GM21529 (cell line): ENCODE measurements at regions not wholly inside any gene's neighbourhood (a gene's known extent, or its start where the extent isn't known, plus 50 kb on each side); places are given as distances from the start of the nearest gene placed in this dataset.
"Not testable (repeated sequence)": the region's sequence is repeated elsewhere in the genome, so short reads cannot be mapped to it uniquely, and the experiment has no call there.

Experiments
- ATAC-seq: cut with Tn5 transposase; IDR thresholded peaks from one replicate; pipeline ENCODE4 v1.9.1; 2021; ENCODE audit not compliant: unreplicated experiment

DNA sequence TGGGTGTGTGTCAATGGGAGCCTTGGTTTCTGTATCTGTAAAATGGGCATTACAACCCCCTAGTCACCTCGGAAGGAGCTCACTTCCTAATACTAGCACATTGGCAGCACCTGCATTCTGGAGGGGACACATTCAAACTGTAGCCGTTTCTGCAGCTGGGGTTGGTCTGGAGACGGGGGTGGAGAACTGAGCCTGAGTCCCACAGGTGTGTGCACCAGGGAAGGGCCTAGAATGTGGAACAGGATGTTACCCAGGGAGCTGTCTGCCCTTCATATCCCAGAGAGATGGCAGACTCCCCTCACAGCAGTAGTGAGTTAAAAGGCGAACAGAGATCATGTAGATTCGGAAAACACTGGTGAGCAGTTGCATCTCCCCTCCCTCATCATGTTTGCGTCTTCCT is 272.8 kb upstream of the ZNF32 start:
- ATAC-seq = no peak

DNA sequence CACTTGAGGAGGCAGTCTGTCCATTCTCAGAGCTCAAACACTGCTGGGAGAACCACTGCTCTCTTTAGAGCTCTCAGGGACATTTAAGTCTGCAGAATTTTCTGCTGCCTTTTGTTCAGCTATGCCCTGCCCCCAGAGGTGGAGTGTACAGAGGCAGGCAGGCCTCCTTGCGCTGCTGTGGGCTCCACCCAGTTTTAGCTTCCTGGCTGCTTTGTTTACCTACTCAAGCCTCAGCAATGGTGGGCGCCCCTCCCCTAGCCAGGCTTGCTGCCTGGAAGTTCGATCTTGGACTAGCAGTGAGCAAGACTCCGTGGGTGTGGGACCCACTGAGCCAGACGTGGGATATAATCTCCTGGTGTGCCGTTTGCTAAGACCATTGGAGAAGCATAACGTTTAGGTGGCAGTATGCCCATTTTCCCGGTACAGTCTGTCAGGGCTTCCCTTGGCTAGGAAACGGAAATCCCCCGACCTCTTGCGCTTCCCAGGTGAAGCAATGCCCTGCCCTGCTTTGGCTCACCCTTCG is 271.6 kb upstream of the ZNF32 start:
- not testable (repeated sequence) for ATAC-seq

DNA sequence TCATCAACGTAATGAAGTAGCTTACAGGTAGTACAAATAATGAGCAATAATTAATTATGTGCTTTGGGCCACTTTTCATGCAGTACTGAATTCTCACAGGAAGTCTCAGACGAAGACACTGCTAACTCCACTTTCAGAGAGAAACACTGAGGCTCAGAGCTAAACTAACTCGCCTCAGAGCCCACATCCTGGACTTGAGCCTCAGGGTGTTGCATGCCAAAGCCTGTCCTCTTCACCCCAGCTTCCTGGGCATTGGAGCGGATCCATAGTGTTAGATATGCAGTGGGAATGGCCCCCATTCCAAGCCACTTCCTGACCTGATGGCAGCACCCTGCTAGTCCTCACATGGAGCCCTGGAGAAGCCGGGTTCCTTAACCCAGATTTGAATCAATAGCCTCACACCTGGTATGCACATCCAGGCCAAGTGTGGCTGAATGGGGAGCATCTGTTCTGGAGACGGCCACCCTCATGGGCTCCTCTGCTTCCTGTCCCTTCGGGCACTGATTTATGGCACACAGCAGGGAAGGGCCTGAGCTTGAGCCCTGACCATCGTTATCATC is 265.1 kb upstream of the ZNF32 start:
- no peak for ATAC-seq

DNA sequence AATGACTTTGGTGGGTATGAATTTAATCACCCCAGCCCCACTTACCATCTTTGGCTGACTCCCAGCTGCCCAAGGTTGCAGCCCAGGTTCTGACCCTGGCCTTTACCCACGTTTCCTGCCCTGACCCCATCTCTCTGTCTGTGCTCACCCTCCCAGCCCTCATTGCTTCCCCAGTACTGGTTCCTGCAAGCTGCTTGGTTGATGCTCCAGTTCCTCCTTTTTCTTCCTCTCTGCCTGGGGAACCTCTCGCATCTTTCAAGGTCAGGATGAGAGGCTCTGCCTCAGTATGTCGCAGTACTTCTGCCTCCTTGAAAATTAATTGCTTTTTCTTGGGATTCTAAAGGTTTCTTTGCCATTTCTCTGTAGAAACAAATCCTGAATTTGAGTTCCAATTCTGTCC is 263.8 kb upstream of the ZNF32 start:
- ATAC-seq = no peak

- ATAC-seq = no peak
These were observed 257.8 kb upstream of the ZNF32 start for GRCh38 chr10:43906490-43906889.

DNA sequence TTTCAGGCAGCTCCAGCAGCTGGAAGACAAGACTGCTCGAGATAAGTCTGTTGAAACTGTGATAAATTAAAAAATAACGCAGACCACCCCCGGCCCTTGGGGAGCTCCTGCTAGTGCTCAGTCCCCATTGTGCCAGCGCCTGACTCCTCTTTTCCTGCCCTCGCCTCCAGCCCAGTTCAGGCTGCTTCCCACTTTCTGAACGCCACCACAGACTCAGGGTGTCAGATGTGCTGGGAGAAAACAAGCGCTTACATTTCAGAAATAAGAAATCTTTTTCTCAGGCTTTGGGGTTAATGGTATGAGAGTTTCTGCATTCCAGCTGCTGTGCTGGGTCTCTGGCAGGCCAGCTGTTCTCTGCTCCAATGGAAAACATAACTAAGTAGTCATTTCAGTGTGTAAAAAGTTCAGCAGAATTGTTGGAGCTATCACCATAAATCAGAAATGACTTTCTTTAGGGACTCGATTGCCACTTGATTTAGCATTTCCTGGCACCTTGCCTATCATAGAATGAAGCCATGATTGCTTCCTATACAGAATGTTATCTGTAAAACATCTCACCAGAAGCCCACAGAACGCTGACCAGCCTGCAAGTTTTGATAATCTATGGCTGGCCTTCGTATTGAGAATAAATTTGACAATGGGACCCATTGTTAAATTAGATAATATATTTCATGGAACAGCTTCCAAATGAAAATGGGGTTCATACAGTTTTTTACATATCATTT is 257.0 kb upstream of the ZNF32 start:
- ATAC-seq = no peak

DNA sequence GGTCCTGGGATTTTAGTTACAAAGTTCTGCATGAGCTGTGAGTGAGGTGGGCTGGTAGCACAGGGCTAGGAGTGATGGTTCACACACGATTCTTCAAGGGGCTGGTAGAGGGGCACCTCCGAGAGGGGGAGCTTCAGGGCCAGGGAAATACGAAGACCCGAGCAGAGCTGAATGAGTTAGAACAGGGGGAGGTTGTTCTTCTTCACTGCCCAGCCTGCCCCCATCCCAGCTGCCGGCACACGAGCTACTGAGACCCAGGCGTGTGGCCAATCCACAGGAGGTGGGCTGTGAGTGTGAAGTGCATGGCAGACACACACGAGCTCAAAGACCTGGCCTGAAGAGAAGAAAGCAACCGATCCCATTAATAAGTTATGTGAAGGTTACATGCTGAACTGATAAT is 256.2 kb upstream of the ZNF32 start:
- no peak for ATAC-seq

DNA sequence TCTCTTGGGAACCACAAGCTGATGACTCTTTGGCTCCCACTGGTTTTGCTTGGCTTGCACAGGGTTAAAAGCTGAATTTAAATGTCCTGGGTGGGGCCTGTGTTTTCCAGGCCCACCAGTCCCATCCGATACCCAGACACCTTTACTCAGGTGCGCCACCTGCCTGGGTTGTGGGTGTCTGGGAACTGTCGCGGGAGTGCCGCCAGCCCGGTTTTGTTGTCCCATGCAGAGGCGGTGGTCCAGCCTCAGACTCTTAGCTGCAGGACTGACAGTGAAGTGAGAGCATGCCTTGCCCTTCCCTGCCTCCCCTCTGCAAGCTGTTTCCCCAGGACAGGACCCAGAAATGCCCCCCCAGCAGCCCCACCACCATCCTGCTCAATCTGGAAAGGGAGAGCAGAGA is 255.6 kb upstream of the ZNF32 start:
- no peak for ATAC-seq

DNA sequence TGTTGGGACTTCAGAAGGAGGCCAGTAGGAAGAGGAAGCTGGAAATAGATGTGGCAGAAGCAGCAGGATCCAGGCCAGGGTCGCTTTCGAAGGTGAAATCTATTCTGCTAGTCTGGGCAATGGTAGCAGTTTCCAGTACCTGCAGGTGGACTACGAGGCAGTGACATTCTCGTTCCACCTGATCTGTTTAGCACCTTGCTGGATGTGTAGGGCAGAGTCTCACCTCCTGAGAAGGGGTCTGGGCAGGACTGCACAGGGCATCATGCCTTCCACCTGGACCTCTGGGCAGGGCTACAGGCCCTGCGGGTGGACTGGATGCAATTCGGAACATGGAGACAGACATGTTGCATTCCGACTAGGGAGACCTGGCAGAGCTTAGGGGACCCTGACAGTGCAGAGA is 254.8 kb upstream of the ZNF32 start:
- ATAC-seq = no peak

DNA sequence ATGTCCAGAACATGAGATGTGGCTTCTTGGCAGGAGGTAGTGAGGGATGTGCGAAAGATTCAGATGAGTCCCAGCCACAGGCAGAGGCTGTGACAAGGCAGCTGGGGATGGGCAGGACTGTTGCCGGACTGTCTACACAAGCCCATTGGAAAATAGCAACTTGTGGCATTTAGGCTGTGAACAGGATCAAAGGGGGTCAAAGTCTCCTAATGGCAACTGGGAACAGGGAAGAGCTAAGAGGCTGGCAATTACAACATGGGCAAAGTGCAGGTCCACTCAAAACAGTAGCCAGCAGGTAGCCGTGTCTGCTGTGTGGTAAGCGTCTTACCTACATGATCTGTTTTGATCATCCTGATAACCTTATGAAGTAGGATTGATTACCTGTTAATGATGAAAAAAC is 254.2 kb upstream of the ZNF32 start:
- ATAC-seq = no peak

- ATAC-seq = no peak
These were observed 253.2 kb upstream of the ZNF32 start for GRCh38 chr10:43901744-43902504.

- ATAC-seq = no peak
These were observed 252.6 kb upstream of the ZNF32 start for GRCh38 chr10:43901302-43901701.

- ATAC-seq = no peak
These were observed 251.9 kb upstream of the ZNF32 start for GRCh38 chr10:43900571-43900970.

DNA sequence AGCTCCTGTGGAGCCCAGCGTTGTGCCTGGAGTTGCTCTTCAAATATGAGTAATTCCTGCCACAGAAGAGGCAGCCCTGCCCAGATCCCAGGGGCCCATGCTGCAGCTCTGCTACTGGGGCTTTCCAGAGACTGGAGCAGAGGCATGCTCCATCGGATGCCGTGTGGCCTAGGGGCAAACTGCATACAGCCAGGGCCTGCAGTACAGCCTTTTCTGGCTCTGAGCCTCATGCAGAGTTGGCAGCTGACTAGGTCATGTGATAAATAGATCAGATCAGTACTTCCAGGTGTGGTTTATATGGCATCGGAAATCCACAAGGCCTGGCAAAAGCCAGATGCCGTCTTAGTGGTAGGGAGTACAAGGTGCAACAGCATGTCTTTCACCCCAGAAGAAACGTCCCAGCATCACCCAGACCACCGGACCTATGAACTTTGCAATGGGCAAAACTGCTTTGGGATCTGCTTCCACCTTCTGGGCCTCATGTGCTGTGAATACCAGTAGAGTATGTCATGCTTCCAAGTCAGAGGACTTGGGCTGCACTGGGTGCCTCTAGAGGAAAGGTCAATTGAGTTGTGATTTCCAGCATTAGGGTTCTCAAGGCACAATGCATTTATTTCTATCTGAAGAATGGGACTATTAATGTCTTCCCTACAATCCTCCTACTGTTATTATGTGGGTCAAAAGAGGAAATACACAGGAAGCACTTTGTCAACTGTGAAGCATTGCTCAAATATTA is 250.7 kb upstream of the ZNF32 start:
- ATAC-seq = no peak

GRCh38 chr10:43898592-43898991 is 249.9 kb upstream of the ZNF32 start:
- ATAC-seq = no peak

GRCh38 chr10:43897765-43898419 is 249.2 kb upstream of the ZNF32 start:
- ATAC-seq = no peak

DNA sequence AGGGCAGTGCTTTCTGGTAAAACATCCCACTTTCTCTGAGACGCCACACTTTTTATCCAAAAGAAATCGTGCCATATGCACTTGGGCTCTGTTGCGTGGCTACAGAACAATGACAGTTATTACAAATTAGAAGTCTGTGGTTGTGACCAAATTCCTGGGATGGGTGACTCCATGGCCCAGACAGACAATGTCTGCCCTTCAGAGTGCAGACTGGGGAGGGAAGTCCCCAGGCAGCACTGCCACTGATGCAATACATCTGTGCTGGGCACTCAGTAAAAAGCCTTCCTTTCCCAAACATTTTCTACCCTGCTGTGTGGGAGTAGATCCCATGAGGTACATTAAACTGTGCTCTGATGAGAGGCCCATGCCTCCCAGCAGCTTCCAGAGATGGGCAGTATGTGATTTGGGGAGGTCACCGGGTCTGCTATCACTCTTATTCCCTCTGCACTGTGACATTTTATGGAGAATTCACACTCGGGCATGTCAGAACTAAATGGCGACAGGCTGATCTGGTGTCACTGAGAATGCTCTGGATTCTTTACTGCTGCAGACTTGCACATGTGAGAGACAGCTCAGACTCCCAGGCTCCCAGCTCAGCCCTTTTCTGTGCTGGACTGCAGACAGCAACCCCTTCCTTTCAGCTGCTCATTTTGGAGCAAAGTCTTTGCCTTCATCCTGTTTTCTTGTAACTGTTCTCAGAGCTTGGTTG is 243.5 kb upstream of the ZNF32 start:
- ATAC-seq = no peak

GRCh38 chr10:43891241-43891640 is 242.6 kb upstream of the ZNF32 start:
- ATAC-seq = no peak

DNA sequence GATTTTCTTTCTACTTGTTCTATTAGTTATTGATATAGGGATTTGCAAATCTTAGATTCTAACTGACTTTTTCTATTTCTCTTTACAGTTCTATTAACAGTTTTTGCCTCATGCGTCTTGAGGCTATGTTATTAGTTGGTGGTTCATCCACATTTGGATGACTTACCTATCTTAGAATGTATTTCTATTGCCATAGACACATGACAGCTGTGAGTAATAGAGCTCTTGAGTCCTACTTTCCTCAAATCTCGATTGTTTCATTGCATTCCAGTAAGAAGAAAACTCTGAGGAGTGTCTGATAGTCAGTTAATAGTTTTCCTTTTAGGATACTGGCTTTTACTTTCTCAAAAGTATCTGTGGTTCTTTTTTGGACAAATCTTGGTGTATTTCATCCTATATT is 241.4 kb upstream of the ZNF32 start:
- ATAC-seq = no peak

DNA sequence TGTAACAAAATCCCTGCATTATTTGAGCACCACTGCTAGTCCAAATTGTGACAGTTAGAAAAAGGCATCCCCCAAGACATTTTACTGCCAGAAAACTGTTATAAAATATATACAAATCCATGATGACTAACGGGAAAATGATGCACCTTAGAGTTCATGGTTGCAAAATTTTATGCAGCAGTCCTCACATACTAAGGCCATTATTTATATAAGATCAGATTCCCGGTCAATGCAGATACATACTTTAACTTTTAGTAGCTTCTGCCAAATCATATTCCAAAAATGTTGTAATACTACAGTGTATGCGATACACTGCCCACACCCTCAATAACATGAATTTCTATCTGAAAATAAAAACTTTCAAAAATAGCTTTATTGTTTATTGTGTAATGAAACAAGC is 239.9 kb upstream of the ZNF32 start:
- ATAC-seq = no peak
